HEK293T (cell line): ENCODE measurements at regions not wholly inside any gene's neighbourhood (a gene's known extent, or its start where the extent isn't known, plus 50 kb on each side); places are given as distances from the start of the nearest gene placed in this dataset.

Experiments
- ARNT ChIP-seq: fragments of 450-650 bp; IDR thresholded peaks from 2 replicates; pipeline ENCODE4 v1.6.1; 2017; ENCODE audit warnings: mild to moderate bottlenecking
- BHLHE40 ChIP-seq: fragments of 450-650 bp; IDR thresholded peaks from 2 replicates; pipeline ENCODE4 v1.6.1; 2016; ENCODE audit warnings: mild to moderate bottlenecking, moderate library complexity, borderline replicate concordance
- ELF4 ChIP-seq: fragments of 450-650 bp; IDR thresholded peaks from 2 replicates; pipeline ENCODE4 v1.6.1; 2017; ENCODE audit warnings: antibody characterized with exemption
- FOXA1 ChIP-seq: fragments of 450-650 bp; IDR thresholded peaks from 2 replicates; pipeline ENCODE4 v1.6.1; 2016; ENCODE audit warnings: mild to moderate bottlenecking
- FOXK2 ChIP-seq: fragments of 450-650 bp; IDR thresholded peaks from 2 replicates; pipeline ENCODE4 v1.6.1; 2016; ENCODE audit warnings: mild to moderate bottlenecking
- FOXM1 ChIP-seq: fragments of 450-650 bp; IDR thresholded peaks from 2 replicates; pipeline ENCODE4 v1.6.1; 2017; ENCODE audit warnings: mild to moderate bottlenecking, borderline replicate concordance
- HDGF ChIP-seq: fragments of 450-650 bp; IDR thresholded peaks from 2 replicates; pipeline ENCODE4 v1.6.1; 2017; ENCODE audit warnings: antibody characterized with exemption, borderline replicate concordance
- L3MBTL2 ChIP-seq: fragments of 450-650 bp; conservative IDR thresholded peaks from 2 replicates; pipeline ENCODE4 v1.6.1; 2016; ENCODE audit warnings: mild to moderate bottlenecking
- LEF1 ChIP-seq: fragments of 450-650 bp; IDR thresholded peaks from 2 replicates; pipeline ENCODE4 v1.6.1; 2017; ENCODE audit warnings: mild to moderate bottlenecking, borderline replicate concordance
- NFRKB ChIP-seq: fragments of 450-650 bp; IDR thresholded peaks from 2 replicates; pipeline ENCODE4 v1.6.1; 2016; ENCODE audit warnings: mild to moderate bottlenecking, moderate library complexity
- SP1 ChIP-seq: fragments of 450-650 bp; IDR thresholded peaks from 2 replicates; pipeline ENCODE4 v1.6.1; 2017
- SUZ12 ChIP-seq: fragments of 450-650 bp; IDR thresholded peaks from 2 replicates; pipeline ENCODE4 v1.6.1; 2016; ENCODE audit warnings: mild to moderate bottlenecking
- TARDBP ChIP-seq: fragments of 450-650 bp; IDR thresholded peaks from 2 replicates; pipeline ENCODE4 v1.6.1; 2016

DNA sequence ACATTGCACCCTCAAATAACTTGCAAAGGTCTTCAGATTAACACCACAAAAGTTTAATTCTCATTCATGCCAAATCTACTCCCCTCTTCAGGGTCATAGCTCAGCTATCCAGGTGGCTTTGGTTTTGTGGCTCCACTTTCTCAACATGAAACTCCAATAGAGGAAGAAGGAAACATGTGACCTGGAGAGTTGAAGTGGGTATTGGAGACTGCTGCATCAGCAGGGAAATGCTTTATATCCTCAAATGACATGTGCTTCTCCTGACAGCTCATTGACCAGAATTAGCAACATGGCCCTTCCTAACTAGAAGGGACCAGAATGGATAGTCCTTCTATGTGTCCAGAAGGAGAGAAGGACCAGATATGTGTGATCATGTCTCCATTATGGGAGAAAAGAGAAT is 73.6 kb downstream of the TLR4 start:
- no peak for TF ChIP-seq ELF4
- no peak for TF ChIP-seq L3MBTL2
- TF ChIP-seq TARDBP = no peak
- TF ChIP-seq BHLHE40 = no peak
- TF ChIP-seq FOXM1 = no peak
- no peak for TF ChIP-seq NFRKB
- TF ChIP-seq SP1 = no peak
- TF ChIP-seq LEF1 = no peak
- no peak for TF ChIP-seq FOXA1
- no peak for TF ChIP-seq FOXK2
- TF ChIP-seq ARNT = no peak
- no peak for TF ChIP-seq HDGF
- TF ChIP-seq SUZ12 = no peak
